B cell (primary cell): ENCODE measurements at regions not wholly inside any gene's neighbourhood (a gene's known extent, or its start where the extent isn't known, plus 50 kb on each side); places are given as distances from the start of the nearest gene placed in this dataset.

Experiments used
- ATAC-seq: fragments of 200-7000 bp; cut with Tn5 transposase; one replicate; pipeline ENCODE4 v1.10.0; 2021; ENCODE audit warnings: low read depth, mild to moderate bottlenecking, moderate number of reproducible peaks, moderate library complexity
- CTCF ChIA-PET: fragments of 350-600 bp; sonication (Branson Sonifier 250); formaldehyde crosslinking; loops from one replicate; lab custom pipeline; 2021; ENCODE audit warnings: antibody characterized with exemption, inconsistent platforms; lab: Charles Lee
- POLR2A ChIA-PET: fragments of 350-600 bp; sonication (Branson Sonifier 250); formaldehyde crosslinking; loops from one replicate; lab custom pipeline; 2021; ENCODE audit warnings: antibody characterized with exemption; lab: Charles Lee
- DNase-seq: peaks from one replicate; pipeline ENCODE4 v3.0.0; 2013
- H2AFZ ChIP-seq: 2 replicates; pipeline ENCODE4 v1.6.1; 2012; ENCODE audit warnings: mild to moderate bottlenecking, low read depth, low read length; ENCODE audit not compliant: insufficient read depth, poor library complexity, severe bottlenecking
- H3K27ac ChIP-seq, 2 donors: 1 replicate in 1 of 2; 2 replicates in 1 of 2; pipeline ENCODE4 v1.5.1; 2012 to 2013; ENCODE audit warnings: low read length in 2 of 2, mild to moderate bottlenecking in 2 of 2, moderate library complexity in 1 of 2
- H3K27me3 ChIP-seq, 4 experiments: fragments of 200-600 bp in 1 of 4; sonication (generic) in 1 of 4; replicated peaks in 1 of 4; 1 replicate in 2 of 4; 2 replicates in 2 of 4; pipeline versions ENCODE4 v1.6.1 to v1.7.0; 2013 to 2016; ENCODE audit warnings: low read length in 3 of 4, mild to moderate bottlenecking in 2 of 4, mixed read lengths in 1 of 4, moderate library complexity in 1 of 4; ENCODE audit not compliant: insufficient read depth in 4 of 4, control insufficient read depth in 3 of 4; ENCODE audit errors: control extremely low read depth in 1 of 4
- H3K36me3 ChIP-seq, 2 experiments: replicated peaks in 1 of 2; 1 replicate in 1 of 2; 2 replicates in 1 of 2; pipeline versions ENCODE4 v1.6.1 to v1.7.1; 2013; ENCODE audit warnings: low read length in 1 of 2; ENCODE audit not compliant: insufficient read depth in 2 of 2, control insufficient read depth in 1 of 2; ENCODE audit errors: control extremely low read depth in 1 of 2, extremely low read depth in 1 of 2
- H3K4me1 ChIP-seq, 2 donors: fragments of 200-600 bp in 1 of 2; sonication (generic) in 1 of 2; 1 replicate in 1 of 2; 2 replicates in 1 of 2; pipeline versions ENCODE4 v1.5.1 to v1.6.1; 2013 to 2017; ENCODE audit warnings: low read length in 2 of 2; ENCODE audit not compliant: control insufficient read depth in 2 of 2, insufficient read depth in 2 of 2
- H3K4me2 ChIP-seq: replicated peaks from 2 replicates; pipeline ENCODE3; 2012; ENCODE audit warnings: mild to moderate bottlenecking, low read depth, low read length; ENCODE audit not compliant: poor library complexity, severe bottlenecking
- H3K4me3 ChIP-seq, 5 experiments: fragments of 200-600 bp in 1 of 5; sonication (generic) in 1 of 5; 1 replicate in 3 of 5; 2 replicates in 2 of 5; pipeline versions ENCODE4 v1.5.1 to v1.7.0; 2011 to 2016; ENCODE audit warnings: low read length in 4 of 5, mild to moderate bottlenecking in 4 of 5, low read depth in 2 of 5, control low read depth in 1 of 5, moderate library complexity in 1 of 5; ENCODE audit not compliant: insufficient read depth in 1 of 5; ENCODE audit errors: control extremely low read depth in 1 of 5, extremely low read depth in 1 of 5
- H3K79me2 ChIP-seq: fragments of 200-600 bp; sonication (generic); one replicate; pipeline ENCODE4 v1.6.0; 2016; ENCODE audit warnings: low read length; ENCODE audit not compliant: control insufficient read depth, insufficient read depth
- H3K9ac ChIP-seq: fragments of 200-600 bp; sonication (generic); 2 replicates; pipeline ENCODE4 v1.6.1; 2017; ENCODE audit warnings: mild to moderate bottlenecking, low read length, moderate library complexity
- H3K9me3 ChIP-seq, 3 donors: one replicate each; pipeline versions ENCODE4 v1.6.1 to v1.7.1; 2013; ENCODE audit warnings: low read length in 2 of 3; ENCODE audit not compliant: control insufficient read depth in 2 of 3, insufficient read depth in 1 of 3; ENCODE audit errors: control extremely low read depth in 1 of 3
- H4K20me1 ChIP-seq: 2 replicates; pipeline ENCODE4 v1.6.0; 2012; ENCODE audit warnings: mild to moderate bottlenecking, low read length; ENCODE audit not compliant: insufficient read depth, control insufficient read depth, poor library complexity, severe bottlenecking
- H3K27ac Mint-ChIP-seq: one replicate; pipeline ENCODE4 v1.8.0; 2021; ENCODE audit warnings: mixed read lengths
- H3K27me3 Mint-ChIP-seq: one replicate; pipeline ENCODE4 v1.8.0; 2021; ENCODE audit warnings: mixed read lengths
- H3K4me1 Mint-ChIP-seq: one replicate; pipeline ENCODE4 v1.8.0; 2021; ENCODE audit warnings: mixed read lengths
- H3K4me3 Mint-ChIP-seq: one replicate; pipeline ENCODE4 v1.8.0; 2021; ENCODE audit warnings: mixed read lengths
- H3K9me3 Mint-ChIP-seq: one replicate; pipeline ENCODE4 v1.8.0; 2022; ENCODE audit warnings: mixed read lengths; ENCODE audit not compliant: insufficient read depth
- EZH2 ChIP-seq: IDR thresholded peaks from 2 replicates; pipeline ENCODE4 v1.6.1; 2012; ENCODE audit warnings: borderline replicate concordance, low read depth, mild to moderate bottlenecking, moderate library complexity, low read length; ENCODE audit not compliant: insufficient read depth, poor library complexity, severe bottlenecking
- WGBS: methylation state at CpG from one replicate; pipeline ENCODE4 v1.1.5; 2013; ENCODE audit warnings: missing lambda C conversion rate; ENCODE audit not compliant: insufficient coverage; 5-methylcytosine and 5-hydroxymethylcytosine counted together
- intact Hi-C: fragments of 100-400 bp; cut with micrococcal nuclease; formaldehyde crosslinking; loops from one replicate; pipeline ENCODE4 v1.10.0; 2022
- TF ChIP-seq, protein P1 (sequence below): fragments of 200-600 bp; IDR thresholded peaks from one replicate; pipeline ENCODE4 v1.8.0; 2022; ENCODE audit warnings: antibody characterized with exemption, mild to moderate bottlenecking

DNA sequence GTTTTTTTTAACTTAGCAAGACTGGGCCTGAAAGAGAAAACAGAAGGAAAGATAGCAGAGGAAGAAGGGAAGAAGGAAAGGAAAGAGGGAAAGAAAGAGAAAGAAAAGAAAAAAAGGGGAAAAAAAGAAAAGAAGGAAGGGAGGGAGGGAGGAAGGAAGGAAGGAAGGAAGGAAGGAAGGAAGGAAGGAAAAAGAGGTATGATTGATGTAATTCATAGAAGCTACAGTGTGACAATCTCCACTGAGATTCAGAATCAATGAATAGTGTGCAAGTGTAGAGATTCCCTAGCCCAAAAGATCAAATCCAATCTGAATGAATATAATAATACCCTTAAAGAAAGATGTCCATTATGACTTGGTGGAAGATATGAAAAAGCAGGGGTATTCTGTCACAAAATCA lies 126.9 kb upstream of the DNAJC10 start:
- H4K20me1 ChIP-seq = no peaks in the 10 kb centered on the region
- H3K4me2 ChIP-seq = no peak overlapping the region
- no peaks in the 10 kb centered on the region for H3K79me2 ChIP-seq
- Mint-ChIP-seq H3K4me3 (no peak overlapping the region), H3K27ac (no peak overlapping the region), H3K4me1 (no peaks in the 10 kb centered on the region), H3K27me3 (peaks cover 8% of the 10 kb centered on the region), H3K9me3 (no peaks in the 10 kb centered on the region)
- DNase-seq (no peak), ATAC-seq (no peak)
- H3K36me3 ChIP-seq = no peaks in the 10 kb centered on the region
- no peak overlapping the region for H3K27ac ChIP-seq
- CTCF ChIA-PET = interaction anchor here (0.7 to 1.6 kb wide), 2 partner anchors 11 to 323 kb away, joined by 3 read pairs; no protein-coding TSS in a partner anchor
- H3K4me3 ChIP-seq = no peak overlapping the region
- H3K9ac ChIP-seq = no peak overlapping the region
- POLR2A ChIA-PET = no interaction called here
- H3K9me3 ChIP-seq = peaks cover 0 to 1% (median 0%) of the 10 kb centered on the region in 3 donors
- no peak for TF ChIP-seq EZH2
- TF ChIP-seq, protein P1, sequence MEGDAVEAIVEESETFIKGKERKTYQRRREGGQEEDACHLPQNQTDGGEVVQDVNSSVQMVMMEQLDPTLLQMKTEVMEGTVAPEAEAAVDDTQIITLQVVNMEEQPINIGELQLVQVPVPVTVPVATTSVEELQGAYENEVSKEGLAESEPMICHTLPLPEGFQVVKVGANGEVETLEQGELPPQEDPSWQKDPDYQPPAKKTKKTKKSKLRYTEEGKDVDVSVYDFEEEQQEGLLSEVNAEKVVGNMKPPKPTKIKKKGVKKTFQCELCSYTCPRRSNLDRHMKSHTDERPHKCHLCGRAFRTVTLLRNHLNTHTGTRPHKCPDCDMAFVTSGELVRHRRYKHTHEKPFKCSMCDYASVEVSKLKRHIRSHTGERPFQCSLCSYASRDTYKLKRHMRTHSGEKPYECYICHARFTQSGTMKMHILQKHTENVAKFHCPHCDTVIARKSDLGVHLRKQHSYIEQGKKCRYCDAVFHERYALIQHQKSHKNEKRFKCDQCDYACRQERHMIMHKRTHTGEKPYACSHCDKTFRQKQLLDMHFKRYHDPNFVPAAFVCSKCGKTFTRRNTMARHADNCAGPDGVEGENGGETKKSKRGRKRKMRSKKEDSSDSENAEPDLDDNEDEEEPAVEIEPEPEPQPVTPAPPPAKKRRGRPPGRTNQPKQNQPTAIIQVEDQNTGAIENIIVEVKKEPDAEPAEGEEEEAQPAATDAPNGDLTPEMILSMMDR = no peak
- H2AFZ ChIP-seq = no peak overlapping the region
- H3K4me1 ChIP-seq = no peaks in the 10 kb centered on the region
- no peaks in the 10 kb centered on the region for H3K27me3 ChIP-seq
- intact Hi-C loops = no loop called here

DNA sequence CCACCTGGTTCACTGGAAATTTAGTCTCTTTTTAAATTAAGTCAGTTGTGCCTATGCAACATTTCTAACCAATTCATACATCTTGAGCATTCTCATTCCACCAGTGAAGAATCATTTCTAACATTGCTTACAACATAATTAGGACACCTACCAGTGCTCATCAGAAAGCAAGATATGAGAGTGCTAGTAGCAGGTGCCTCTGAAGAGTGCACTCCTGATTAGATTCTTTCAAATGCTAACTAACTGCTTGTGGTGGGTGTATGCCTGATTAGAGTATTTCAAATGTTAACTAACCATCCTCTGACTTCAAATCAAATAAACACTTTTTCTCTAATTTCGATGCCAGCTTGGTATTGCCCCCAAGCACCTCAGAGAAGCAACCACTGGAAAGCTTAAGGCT lies 124.3 kb upstream of the DNAJC10 start:
- ChIA-PET POLR2A (no interaction called here), CTCF (no interaction called here)
- no peak overlapping the region for H3K9ac ChIP-seq
- Mint-ChIP-seq H3K4me1 (no peaks in the 10 kb centered on the region), H3K27ac (no peak overlapping the region), H3K4me3 (no peak overlapping the region), H3K9me3 (no peaks in the 10 kb centered on the region), H3K27me3 (peaks cover 7% of the 10 kb centered on the region)
- no peak overlapping the region for H3K27ac ChIP-seq
- no CpG with 5 or more reads among the region's 1 CpG for WGBS
- no peaks in the 10 kb centered on the region for H4K20me1 ChIP-seq
- H3K9me3 ChIP-seq = peaks cover 0 to 1% (median 0%) of the 10 kb centered on the region in 3 donors
- no peaks in the 10 kb centered on the region for H3K27me3 ChIP-seq
- ATAC-seq (no peak), DNase-seq (no peak)
- H3K4me1 ChIP-seq = no peaks in the 10 kb centered on the region
- no peak overlapping the region for H3K4me3 ChIP-seq
- intact Hi-C loops = no loop called here
- no peak overlapping the region for H3K4me2 ChIP-seq
- H3K36me3 ChIP-seq = no peaks in the 10 kb centered on the region
- no peaks in the 10 kb centered on the region for H3K79me2 ChIP-seq
- TF ChIP-seq, protein P1 = no peak
- no peak for TF ChIP-seq EZH2
- no peak overlapping the region for H2AFZ ChIP-seq
